WI38 (cell line): ENCODE measurements at regions not wholly inside any gene's neighbourhood (a gene's known extent, or its start where the extent isn't known, plus 50 kb on each side); places are given as distances from the start of the nearest gene placed in this dataset.

Experiments
- H3K4me3 ChIP-seq: 2 replicates; pipeline ENCODE4 v1.5.1; 2011; ENCODE audit warnings: low read depth, mild to moderate bottlenecking, control low read depth, low read length
- TF ChIP-seq, protein P1 (sequence below): IDR thresholded peaks from 2 replicates; pipeline ENCODE4 v1.5.1; 2012; ENCODE audit warnings: low read depth, mild to moderate bottlenecking, control low read depth, low read length

DNA sequence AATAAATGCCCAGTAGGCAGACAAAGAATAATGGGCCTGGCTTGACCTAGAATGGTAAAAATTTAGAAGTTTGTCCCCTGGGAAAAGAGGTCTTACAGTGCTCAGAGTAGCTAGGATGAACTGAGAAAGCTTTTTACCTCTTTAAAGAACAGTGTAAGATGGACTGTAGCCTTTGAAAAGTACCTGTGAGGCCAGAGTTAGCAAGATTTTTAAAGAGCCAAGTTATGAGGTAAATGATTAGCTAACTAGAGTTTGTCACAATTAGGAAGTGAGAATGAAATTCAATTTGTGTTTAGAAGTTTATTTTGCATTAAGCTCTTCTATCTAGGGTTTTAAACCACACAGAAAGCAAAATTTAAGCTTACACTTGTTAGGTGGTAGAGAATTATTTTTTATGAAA is 480.9 kb downstream of the ZIC1 start:
- TF ChIP-seq, protein P1, sequence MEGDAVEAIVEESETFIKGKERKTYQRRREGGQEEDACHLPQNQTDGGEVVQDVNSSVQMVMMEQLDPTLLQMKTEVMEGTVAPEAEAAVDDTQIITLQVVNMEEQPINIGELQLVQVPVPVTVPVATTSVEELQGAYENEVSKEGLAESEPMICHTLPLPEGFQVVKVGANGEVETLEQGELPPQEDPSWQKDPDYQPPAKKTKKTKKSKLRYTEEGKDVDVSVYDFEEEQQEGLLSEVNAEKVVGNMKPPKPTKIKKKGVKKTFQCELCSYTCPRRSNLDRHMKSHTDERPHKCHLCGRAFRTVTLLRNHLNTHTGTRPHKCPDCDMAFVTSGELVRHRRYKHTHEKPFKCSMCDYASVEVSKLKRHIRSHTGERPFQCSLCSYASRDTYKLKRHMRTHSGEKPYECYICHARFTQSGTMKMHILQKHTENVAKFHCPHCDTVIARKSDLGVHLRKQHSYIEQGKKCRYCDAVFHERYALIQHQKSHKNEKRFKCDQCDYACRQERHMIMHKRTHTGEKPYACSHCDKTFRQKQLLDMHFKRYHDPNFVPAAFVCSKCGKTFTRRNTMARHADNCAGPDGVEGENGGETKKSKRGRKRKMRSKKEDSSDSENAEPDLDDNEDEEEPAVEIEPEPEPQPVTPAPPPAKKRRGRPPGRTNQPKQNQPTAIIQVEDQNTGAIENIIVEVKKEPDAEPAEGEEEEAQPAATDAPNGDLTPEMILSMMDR: no peak
- no peak overlapping the region for H3K4me3 ChIP-seq

DNA sequence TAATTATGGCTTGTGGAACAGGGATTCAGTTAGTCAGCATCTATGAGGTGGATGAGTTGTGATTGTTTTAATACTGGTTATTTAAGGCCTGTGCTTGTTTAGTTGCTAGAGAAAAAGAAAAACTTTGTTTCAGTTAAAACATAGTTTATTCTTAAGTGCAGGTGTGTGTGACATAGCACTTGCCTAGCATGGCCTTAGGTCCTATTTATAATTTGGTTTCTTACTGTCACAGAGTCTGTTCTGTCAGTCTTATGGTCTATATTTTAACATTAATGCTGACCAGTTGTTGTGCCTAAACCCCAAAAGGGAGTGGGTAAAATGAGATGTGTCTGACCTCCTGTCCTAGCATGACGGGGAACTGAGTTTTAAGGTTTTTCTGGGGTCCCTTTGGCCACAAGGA is 486.3 kb downstream of the ZIC1 start:
- TF ChIP-seq, protein P1: no peak
- H3K4me3 ChIP-seq: no peak overlapping the region

DNA sequence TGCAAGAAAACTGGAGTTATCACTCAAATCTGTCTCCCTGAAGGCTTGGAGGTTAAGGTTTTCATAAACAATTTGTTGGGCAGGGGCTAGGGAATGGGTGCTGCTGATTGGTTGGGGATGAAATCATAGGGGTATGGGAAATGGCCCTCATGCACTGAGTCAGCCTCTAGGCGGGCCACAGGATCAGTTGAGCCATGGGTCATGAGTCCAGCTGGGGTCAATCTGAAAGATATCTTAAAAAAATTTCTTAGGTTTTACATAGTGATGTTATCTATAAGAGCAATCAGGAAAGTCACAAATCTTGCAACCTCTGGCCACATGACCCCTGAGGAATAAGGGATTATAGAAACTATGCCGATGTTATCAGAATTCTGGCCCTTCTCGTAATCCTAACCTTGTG is 491.7 kb downstream of the ZIC1 start:
- no peak overlapping the region for H3K4me3 ChIP-seq
- TF ChIP-seq, protein P1: no peak

DNA sequence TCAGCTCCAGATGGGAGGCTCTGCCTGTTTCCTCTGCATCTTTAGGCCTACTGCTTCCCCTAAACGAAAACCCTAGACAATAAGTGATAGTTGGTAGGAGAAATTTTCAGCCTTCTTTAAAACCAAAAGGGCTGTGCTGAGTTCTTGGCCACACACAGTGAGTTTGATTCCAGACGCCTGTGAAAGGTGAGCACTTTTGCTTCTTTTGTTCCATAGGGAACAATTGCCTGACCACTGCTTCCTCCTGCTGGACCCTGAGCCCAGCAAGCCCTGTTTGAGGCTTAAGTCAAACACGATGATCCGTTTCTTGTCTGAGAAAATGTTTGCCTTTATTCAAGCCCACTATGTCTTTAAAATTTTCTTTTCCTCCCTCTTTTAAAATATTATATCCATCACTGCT is 493.9 kb downstream of the ZIC1 start:
- TF ChIP-seq, protein P1: no peak
- no peak overlapping the region for H3K4me3 ChIP-seq

DNA sequence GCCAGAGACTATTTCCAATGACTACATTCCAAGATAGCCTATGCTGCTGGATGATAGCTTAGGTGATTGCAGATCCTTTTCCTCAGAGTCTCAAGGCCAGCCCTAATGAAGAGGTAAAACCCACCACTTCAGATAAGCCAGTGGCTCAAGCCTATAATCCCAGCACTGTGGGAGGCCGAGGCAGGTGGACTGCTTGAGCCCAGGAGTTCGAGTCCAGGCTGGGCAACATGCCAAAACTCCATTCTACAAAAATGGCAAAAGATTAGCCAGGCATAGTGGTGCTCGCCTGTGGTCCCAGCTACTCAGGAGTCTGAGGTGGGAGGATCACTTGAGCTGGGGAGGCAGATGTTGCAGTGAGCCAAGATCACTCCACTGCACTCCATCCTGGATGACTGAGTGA is 495.3 kb downstream of the ZIC1 start:
- TF ChIP-seq, protein P1: no peak
- no peak overlapping the region for H3K4me3 ChIP-seq

DNA sequence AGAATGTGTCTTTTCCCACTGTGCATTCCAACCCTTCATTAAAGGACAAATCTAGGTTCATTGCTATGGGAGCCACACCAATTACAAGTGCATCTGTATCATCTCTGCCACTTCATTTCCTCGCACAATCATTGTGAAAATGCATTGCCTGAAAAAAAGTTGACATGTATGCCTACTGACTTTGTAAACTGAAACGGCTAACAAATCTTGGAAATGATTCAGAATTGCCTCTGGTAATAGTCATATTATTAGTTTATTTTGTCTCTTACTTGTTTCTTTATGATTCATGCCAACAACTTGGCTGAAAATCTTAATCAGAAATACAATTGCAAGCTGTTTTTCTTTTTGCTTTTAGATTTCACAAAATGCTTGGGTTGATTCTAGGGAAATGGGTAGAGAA is 497.1 kb downstream of the ZIC1 start:
- TF ChIP-seq, protein P1: no peak
- no peak overlapping the region for H3K4me3 ChIP-seq

DNA sequence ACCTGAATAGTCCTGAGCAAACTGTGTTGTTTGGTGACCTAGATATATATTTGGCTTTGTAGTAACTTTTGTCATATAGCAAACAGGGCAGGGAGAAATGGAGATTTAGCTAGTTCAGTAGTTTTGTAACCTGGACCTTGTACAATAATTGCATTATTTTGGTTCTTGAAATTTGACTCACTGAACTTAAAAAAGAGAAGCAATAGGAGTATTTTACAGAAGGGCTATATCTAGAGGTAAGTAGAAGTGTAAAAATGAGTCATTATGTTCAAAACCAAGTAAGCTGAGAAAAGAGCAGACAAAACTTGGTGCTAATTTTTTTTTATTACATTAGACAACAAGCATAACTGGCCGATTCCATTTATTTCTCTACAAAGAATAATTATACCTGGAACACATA is 505.4 kb downstream of the ZIC1 start:
- no peak overlapping the region for H3K4me3 ChIP-seq
- TF ChIP-seq, protein P1: no peak

DNA sequence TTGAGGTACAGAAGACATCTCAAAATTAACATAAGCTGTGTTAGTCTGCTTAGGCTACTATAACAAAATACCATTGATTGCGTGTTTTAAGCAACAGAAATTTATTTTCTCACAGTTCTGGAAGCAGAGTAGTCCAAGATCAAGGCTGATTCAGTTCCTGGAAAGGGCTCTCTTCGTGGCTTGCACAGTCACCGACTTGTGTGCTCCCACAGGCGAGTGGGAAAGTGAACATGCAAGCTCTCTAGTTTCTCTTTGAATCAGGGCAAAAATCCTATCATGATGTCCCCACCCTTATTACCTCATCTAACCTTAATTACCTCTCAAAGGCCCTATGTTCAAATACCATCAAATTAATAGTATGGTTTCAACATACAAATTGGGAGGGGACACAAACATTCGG is 505.9 kb downstream of the ZIC1 start:
- no peak overlapping the region for H3K4me3 ChIP-seq
- TF ChIP-seq, protein P1: no peak
